Liver (tissue), 8 donors: ENCODE measurements at regions not wholly inside any gene's neighbourhood (a gene's known extent, or its start where the extent isn't known, plus 50 kb on each side); places are given as distances from the start of the nearest gene placed in this dataset.

Experiments
- DNase-seq: peaks from one replicate; pipeline ENCODE4 v3.0.0-alpha.2; 2017; ENCODE audit warnings: low spot score
- H3K27ac ChIP-seq, 2 donors: one replicate each; pipeline ENCODE4 v1.7.0; 2013; ENCODE audit warnings: inconsistent platforms in 2 of 2, low read length in 2 of 2, control low read depth in 1 of 2, low read depth in 1 of 2, mild to moderate bottlenecking in 1 of 2
- H3K27me3 ChIP-seq, 4 donors: one replicate each; pipeline versions ENCODE4 v1.6.1 to v1.7.0; 2013; ENCODE audit warnings: low read length in 3 of 4, inconsistent platforms in 1 of 4, mild to moderate bottlenecking in 1 of 4, moderate library complexity in 1 of 4; ENCODE audit not compliant: control insufficient read depth in 4 of 4, insufficient read depth in 4 of 4
- H3K36me3 ChIP-seq, 4 donors: one replicate each; pipeline versions ENCODE4 v1.6.1 to v1.7.0; 2013; ENCODE audit warnings: low read length in 3 of 4, mild to moderate bottlenecking in 3 of 4, low read depth in 1 of 4, moderate library complexity in 1 of 4; ENCODE audit not compliant: control insufficient read depth in 4 of 4, insufficient read depth in 3 of 4
- H3K4me1 ChIP-seq, 4 donors: one replicate each; pipeline versions ENCODE4 v1.6.1 to v1.7.0; 2013; ENCODE audit warnings: low read length in 3 of 4, mild to moderate bottlenecking in 3 of 4, moderate library complexity in 1 of 4; ENCODE audit not compliant: control insufficient read depth in 4 of 4, insufficient read depth in 4 of 4
- H3K4me3 ChIP-seq, 3 donors: one replicate each; pipeline versions ENCODE4 v1.6.1 to v1.7.0; 2013; ENCODE audit warnings: low read length in 3 of 3, control low read depth in 1 of 3, low read depth in 1 of 3, mild to moderate bottlenecking in 1 of 3
- H3K9ac ChIP-seq, 2 donors: one replicate each; pipeline ENCODE4 v1.7.0; 2013; ENCODE audit warnings: low read length in 2 of 2, mild to moderate bottlenecking in 2 of 2, moderate library complexity in 2 of 2, control low read depth in 1 of 2, low read depth in 1 of 2
- H3K9me3 ChIP-seq, 4 donors: one replicate each; pipeline versions ENCODE4 v1.6.1 to v1.7.0; 2013; ENCODE audit warnings: low read length in 3 of 4; ENCODE audit not compliant: control insufficient read depth in 4 of 4
- ATF3 ChIP-seq: IDR thresholded peaks from 2 replicates; pipeline ENCODE4 v1.6.1; 2016; ENCODE audit warnings: antibody characterized with exemption
- CTCF ChIP-seq: fragments of 150-350 bp; IDR thresholded peaks from 2 replicates; pipeline ENCODE4 v1.5.1; 2017; ENCODE audit warnings: improper control_type of control experiment, low read depth, low read length; ENCODE audit not compliant: missing input control
- EGR1 ChIP-seq, 2 donors: IDR thresholded peaks; 2 replicates each; pipeline ENCODE4 v1.6.1; 2016 to 2018; ENCODE audit warnings: antibody characterized with exemption in 2 of 2, low read depth in 2 of 2
- FOXA1 ChIP-seq: IDR thresholded peaks from 2 replicates; pipeline ENCODE4 v1.6.1; 2016; ENCODE audit warnings: antibody characterized with exemption
- FOXA2 ChIP-seq: IDR thresholded peaks from 2 replicates; pipeline ENCODE4 v1.6.1; 2016; ENCODE audit warnings: antibody characterized with exemption
- GABPA ChIP-seq, 2 donors: IDR thresholded peaks in 1 of 2; conservative IDR thresholded peaks in 1 of 2; 2 replicates each; pipeline ENCODE4 v1.6.1; 2016; ENCODE audit warnings: antibody characterized with exemption in 2 of 2, mild to moderate bottlenecking in 1 of 2, moderate library complexity in 1 of 2
- HNF4A ChIP-seq, 2 donors: conservative IDR thresholded peaks; 2 replicates each; pipeline ENCODE4 v1.6.1; 2016; ENCODE audit warnings: antibody characterized with exemption in 2 of 2, mild to moderate bottlenecking in 2 of 2
- HNF4G ChIP-seq: IDR thresholded peaks from 2 replicates; pipeline ENCODE4 v1.6.1; 2016; ENCODE audit warnings: antibody characterized with exemption
- JUND ChIP-seq, 2 donors: IDR thresholded peaks; 2 replicates each; pipeline ENCODE4 v1.6.1; 2016; ENCODE audit warnings: antibody characterized with exemption in 2 of 2
- NR2F2 ChIP-seq: IDR thresholded peaks from 2 replicates; pipeline ENCODE4 v1.6.1; 2016; ENCODE audit warnings: antibody characterized with exemption
- RAD21 ChIP-seq, 2 donors: IDR thresholded peaks; 2 replicates each; pipeline ENCODE4 v1.6.1; 2016; ENCODE audit warnings: antibody characterized with exemption in 2 of 2, mild to moderate bottlenecking in 2 of 2
- RXRA ChIP-seq, 2 donors: IDR thresholded peaks; 2 replicates each; pipeline ENCODE4 v1.6.1; 2017 to 2018; ENCODE audit warnings: antibody characterized with exemption in 2 of 2, mild to moderate bottlenecking in 1 of 2
- SP1 ChIP-seq: IDR thresholded peaks from 2 replicates; pipeline ENCODE4 v1.6.1; 2018; ENCODE audit warnings: antibody characterized with exemption, mild to moderate bottlenecking
- TAF1 ChIP-seq: conservative IDR thresholded peaks from 2 replicates; pipeline ENCODE4 v1.6.1; 2016; ENCODE audit warnings: antibody characterized with exemption, mild to moderate bottlenecking
- YY1 ChIP-seq: IDR thresholded peaks from 2 replicates; pipeline ENCODE4 v1.6.1; 2016; ENCODE audit warnings: antibody characterized with exemption, mild to moderate bottlenecking
- ZBTB33 ChIP-seq: IDR thresholded peaks from 2 replicates; pipeline ENCODE4 v1.6.1; 2016; ENCODE audit warnings: antibody characterized with exemption
- WGBS: extraction: QIAGEN DNeasy Blood & Tissue Kit; methylation state at CpG from one replicate; pipeline ENCODE4 v1.1.7; 2013; 5-methylcytosine and 5-hydroxymethylcytosine counted together
- TF ChIP-seq, protein P1 (sequence below): IDR thresholded peaks from 2 replicates; pipeline ENCODE4 v1.6.1; 2016; ENCODE audit warnings: antibody characterized with exemption, mild to moderate bottlenecking
- TF ChIP-seq, protein P2 (sequence below): IDR thresholded peaks from 2 replicates; pipeline ENCODE4 v1.6.1; 2016; ENCODE audit warnings: antibody characterized with exemption
- donor health status: healthy.
- donor health status: healthy.
- donor health status: healthy.
- donor health status: healthy.
- donor health status: healthy.

GRCh38 chr5:158277276-158277675 lies 418.3 kb upstream of the CLINT1 start:
- TF ChIP-seq JUND (IDR thresholded peaks at IDR 0.05) = no peak
- no peak for TF ChIP-seq HNF4G
- TF ChIP-seq, protein P1, sequence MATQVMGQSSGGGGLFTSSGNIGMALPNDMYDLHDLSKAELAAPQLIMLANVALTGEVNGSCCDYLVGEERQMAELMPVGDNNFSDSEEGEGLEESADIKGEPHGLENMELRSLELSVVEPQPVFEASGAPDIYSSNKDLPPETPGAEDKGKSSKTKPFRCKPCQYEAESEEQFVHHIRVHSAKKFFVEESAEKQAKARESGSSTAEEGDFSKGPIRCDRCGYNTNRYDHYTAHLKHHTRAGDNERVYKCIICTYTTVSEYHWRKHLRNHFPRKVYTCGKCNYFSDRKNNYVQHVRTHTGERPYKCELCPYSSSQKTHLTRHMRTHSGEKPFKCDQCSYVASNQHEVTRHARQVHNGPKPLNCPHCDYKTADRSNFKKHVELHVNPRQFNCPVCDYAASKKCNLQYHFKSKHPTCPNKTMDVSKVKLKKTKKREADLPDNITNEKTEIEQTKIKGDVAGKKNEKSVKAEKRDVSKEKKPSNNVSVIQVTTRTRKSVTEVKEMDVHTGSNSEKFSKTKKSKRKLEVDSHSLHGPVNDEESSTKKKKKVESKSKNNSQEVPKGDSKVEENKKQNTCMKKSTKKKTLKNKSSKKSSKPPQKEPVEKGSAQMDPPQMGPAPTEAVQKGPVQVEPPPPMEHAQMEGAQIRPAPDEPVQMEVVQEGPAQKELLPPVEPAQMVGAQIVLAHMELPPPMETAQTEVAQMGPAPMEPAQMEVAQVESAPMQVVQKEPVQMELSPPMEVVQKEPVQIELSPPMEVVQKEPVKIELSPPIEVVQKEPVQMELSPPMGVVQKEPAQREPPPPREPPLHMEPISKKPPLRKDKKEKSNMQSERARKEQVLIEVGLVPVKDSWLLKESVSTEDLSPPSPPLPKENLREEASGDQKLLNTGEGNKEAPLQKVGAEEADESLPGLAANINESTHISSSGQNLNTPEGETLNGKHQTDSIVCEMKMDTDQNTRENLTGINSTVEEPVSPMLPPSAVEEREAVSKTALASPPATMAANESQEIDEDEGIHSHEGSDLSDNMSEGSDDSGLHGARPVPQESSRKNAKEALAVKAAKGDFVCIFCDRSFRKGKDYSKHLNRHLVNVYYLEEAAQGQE = no peak
- no peak for TF ChIP-seq ATF3
- TF ChIP-seq CTCF = no peak
- TF ChIP-seq FOXA2 = no peak
- no peak for TF ChIP-seq SP1
- TF ChIP-seq HNF4A (conservative IDR thresholded peaks at IDR 0.05) = no peak
- no peak for TF ChIP-seq RXRA (IDR thresholded peaks at IDR 0.05)
- no peak for TF ChIP-seq NR2F2
- no peak for TF ChIP-seq RAD21 (IDR thresholded peaks at IDR 0.05)
- no peak for TF ChIP-seq YY1
- no peak for TF ChIP-seq TAF1
- no peak for TF ChIP-seq GABPA (IDR thresholded peaks at IDR 0.05 in 1 of 2, conservative IDR thresholded peaks at IDR 0.05 in 1 of 2)
- TF ChIP-seq, protein P2, sequence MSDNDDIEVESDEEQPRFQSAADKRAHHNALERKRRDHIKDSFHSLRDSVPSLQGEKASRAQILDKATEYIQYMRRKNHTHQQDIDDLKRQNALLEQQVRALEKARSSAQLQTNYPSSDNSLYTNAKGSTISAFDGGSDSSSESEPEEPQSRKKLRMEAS = no peak
- no peak for TF ChIP-seq FOXA1
- Histone ChIP-seq H3K4me1 (no peaks in the 10 kb centered on the region), H3K36me3 (no peaks in the 10 kb centered on the region), H3K27me3 (no peaks in the 10 kb centered on the region), H3K9ac (no peak overlapping the region), H3K9me3 (no peaks in the 10 kb centered on the region), H3K27ac (no peak overlapping the region), H3K4me3 (no peak overlapping the region)
- no peak for DNase-seq
- WGBS = 92% methylated on average over 6 of the region's 6 CpGs

DNA sequence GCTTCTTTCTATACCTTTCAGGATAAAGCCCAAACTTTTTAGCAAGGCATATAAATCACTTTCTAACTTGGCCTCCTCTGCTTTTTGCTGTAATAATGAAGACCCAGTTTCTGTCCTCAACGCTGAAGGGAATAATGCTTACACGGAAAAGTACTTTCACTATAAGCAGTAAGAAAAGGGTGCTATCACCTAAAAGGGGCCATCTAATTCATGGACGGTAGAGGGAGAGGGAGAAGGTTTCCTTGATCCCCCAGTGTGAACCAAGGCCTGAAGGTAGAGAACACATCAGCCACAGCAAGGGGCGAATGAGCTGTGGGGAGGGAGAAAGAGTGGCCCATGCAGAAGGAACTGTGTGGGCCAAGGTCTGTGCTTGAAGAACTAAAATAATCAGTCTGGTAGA lies 417.7 kb upstream of the CLINT1 start:
- no peak overlapping the region for H3K27ac ChIP-seq
- no peaks in the 10 kb centered on the region for H3K27me3 ChIP-seq
- no peaks in the 10 kb centered on the region for H3K36me3 ChIP-seq
- TF ChIP-seq GABPA (IDR thresholded peaks at IDR 0.05 in 1 of 2, conservative IDR thresholded peaks at IDR 0.05 in 1 of 2) (no peak), ATF3 (no peak), ZBTB33 (no peak), YY1 (no peak), FOXA1 (no peak), RAD21 (IDR thresholded peaks at IDR 0.05) (no peak), EGR1 (IDR thresholded peaks at IDR 0.05; ENCODE audit: low read depth in 2 of 2) (no peak), SP1 (no peak), HNF4G (no peak), JUND (IDR thresholded peaks at IDR 0.05) (no peak), RXRA (IDR thresholded peaks at IDR 0.05) (no peak), HNF4A (conservative IDR thresholded peaks at IDR 0.05) (no peak), NR2F2 (no peak)
- TF ChIP-seq, protein P1 = no peak
- no peak for DNase-seq
- H3K4me3 ChIP-seq = no peak overlapping the region
- no peaks in the 10 kb centered on the region for H3K9me3 ChIP-seq
- no peaks in the 10 kb centered on the region for H3K4me1 ChIP-seq
- WGBS = 78% methylated on average over 4 of the region's 4 CpGs
- no peak overlapping the region for H3K9ac ChIP-seq
